ENCODE measurements at regions not wholly inside any gene's neighbourhood (a gene's known extent, or its start where the extent isn't known, plus 50 kb on each side); places are given as distances from the start of the nearest gene placed in this dataset.
A peak's percentile ranks its signal among the peaks of the same experiment; 100 is the strongest.

DNA sequence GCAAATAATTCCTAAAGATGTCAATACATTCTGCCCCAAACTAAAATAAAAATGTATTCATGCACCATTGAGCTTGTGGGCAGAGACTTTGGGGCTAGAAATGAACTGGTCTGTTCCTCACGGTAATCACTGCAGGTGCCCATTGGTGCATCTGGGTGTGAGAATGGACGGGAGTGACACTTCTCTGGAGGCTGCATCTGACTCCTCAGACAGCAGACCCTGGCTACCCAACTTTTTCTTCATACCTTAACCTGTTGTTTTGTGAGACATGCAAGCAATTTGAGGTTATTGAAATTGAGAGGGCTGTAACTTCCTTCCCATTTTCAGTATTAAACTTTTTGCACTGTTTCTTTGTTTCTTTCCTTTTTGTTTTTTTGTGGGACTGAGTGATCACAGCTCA, 333.4 kb downstream of the ICE1 start:
- DNase-seq (ENCODE audit: low spot score), result no peak
- in situ Hi-C loops (cut with MboI; ENCODE audit: low sequenced_read_pairs, unreplicated experiment), result no loop called here
- TF ChIP-seq CTCF (IDR thresholded peaks at IDR 0.05; ENCODE audit: borderline replicate concordance, control extremely low read depth, extremely low read depth, insufficient read depth, missing control alignments), result no peak

DNA sequence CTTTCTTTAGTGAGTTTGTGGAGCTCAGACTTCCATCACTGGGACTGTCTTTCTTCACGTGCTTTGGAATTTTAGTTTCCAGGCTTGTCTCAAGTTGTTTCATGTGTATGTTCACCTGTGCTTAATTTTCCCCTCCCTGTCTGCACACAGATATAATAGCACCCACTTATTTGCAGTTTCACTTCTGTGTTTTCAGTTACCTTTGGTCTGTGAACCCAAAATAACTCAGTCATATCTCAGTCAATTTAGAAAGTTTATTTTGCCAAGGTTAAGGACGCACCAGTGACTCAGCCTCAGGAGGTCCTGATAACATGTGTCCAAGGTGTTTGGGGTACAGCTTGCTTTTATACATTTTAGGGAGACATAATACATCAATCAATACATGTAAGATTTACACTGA, 330.4 kb downstream of the ICE1 start:
- no peak for TF ChIP-seq CTCF (IDR thresholded peaks at IDR 0.05; ENCODE audit: borderline replicate concordance, control extremely low read depth, extremely low read depth, insufficient read depth, missing control alignments)
- DNase-seq (ENCODE audit: low spot score), result peak; percentile 46
- in situ Hi-C loops (cut with MboI; ENCODE audit: low sequenced_read_pairs, unreplicated experiment), result no loop called here

DNA sequence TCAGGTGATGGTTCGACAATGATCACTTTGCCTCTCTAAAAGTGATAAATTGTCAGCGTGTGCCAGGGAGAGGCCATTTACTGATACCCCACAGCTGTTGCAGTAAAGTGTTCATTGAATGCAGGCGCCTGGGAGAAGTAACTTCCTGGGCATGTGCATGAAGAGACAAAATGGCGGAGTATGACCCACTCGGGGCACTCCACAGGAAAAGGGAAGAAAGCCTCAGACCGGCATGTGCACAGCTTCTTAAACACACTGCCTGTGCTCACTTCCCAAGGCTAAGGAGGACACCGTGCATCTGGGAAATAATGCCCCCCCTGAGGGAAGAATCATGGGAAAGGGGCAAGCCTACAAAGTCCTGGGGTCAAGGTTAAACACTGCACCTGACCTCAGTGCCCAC, 329.5 kb downstream of the ICE1 start:
- no peak for TF ChIP-seq CTCF (IDR thresholded peaks at IDR 0.05; ENCODE audit: borderline replicate concordance, control extremely low read depth, extremely low read depth, insufficient read depth, missing control alignments)
- no peak for DNase-seq (ENCODE audit: low spot score)
- in situ Hi-C loops (cut with MboI; ENCODE audit: low sequenced_read_pairs, unreplicated experiment), result no loop called here

DNA sequence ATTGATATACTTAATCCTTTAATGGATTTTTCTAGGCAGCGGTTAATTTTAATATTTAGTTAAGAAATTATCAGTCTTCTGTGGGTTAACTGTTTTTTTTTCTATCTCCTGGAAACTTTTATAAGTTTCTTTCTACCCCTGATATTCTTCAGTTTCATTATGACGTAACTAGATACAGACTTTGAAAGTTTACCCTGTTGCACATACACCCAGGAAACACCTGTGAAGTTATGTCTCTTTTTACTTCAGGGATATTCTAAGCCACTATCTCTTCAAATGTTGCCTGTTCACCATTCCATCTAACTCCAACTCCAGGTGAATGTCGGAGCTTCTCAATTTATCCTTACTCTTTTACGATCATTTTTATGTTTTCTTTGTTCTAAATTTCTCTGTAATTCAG, 329.0 kb downstream of the ICE1 start:
- TF ChIP-seq CTCF (IDR thresholded peaks at IDR 0.05; ENCODE audit: borderline replicate concordance, control extremely low read depth, extremely low read depth, insufficient read depth, missing control alignments), result no peak
- in situ Hi-C loops (cut with MboI; ENCODE audit: low sequenced_read_pairs, unreplicated experiment), result no loop called here

GRCh38 chr5:5741418-5741817, 318.9 kb downstream of the ICE1 start:
- in situ Hi-C loops (cut with MboI; ENCODE audit: low sequenced_read_pairs, unreplicated experiment), result no loop called here
- TF ChIP-seq CTCF (IDR thresholded peaks at IDR 0.05; ENCODE audit: borderline replicate concordance, control extremely low read depth, extremely low read depth, insufficient read depth, missing control alignments), result no peak
- DNase-seq (ENCODE audit: low spot score), result no peak

More for the DNA sequence above, 329.0 kb downstream of the ICE1 start:
- DNase-seq (ENCODE audit: low spot score), result peak; percentile 24

DNA sequence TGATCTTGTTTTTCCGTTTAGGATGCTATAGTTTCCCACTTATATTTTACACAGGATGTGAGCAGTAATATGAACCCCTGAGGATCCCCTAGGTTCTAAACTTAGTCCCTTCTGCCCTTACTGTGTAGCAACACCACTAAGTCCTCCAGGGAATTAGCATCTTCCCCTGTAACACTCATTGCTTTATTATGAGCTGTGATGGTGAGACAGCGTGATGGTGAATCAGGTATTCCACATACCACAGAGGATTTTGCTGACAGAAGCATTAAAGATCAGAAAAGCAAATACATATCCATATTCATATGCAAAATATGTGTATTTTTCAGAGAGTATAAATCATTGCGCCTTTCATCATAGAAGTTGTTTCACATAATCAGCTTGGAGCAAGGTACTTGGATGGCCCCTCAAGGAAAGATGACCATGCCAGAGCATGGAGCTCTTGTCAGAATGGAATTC, 317.0 kb downstream of the ICE1 start:
- in situ Hi-C loops (cut with MboI; ENCODE audit: low sequenced_read_pairs, unreplicated experiment), result no loop called here
- no peak for DNase-seq (ENCODE audit: low spot score)
- TF ChIP-seq CTCF (IDR thresholded peaks at IDR 0.05; ENCODE audit: borderline replicate concordance, control extremely low read depth, extremely low read depth, insufficient read depth, missing control alignments), result no peak

Measured in GM13976 (cell line).